Spinal cord (tissue), 9 donors: ENCODE measurements at regions not wholly inside any gene's neighbourhood (a gene's known extent, or its start where the extent isn't known, plus 50 kb on each side); places are given as distances from the start of the nearest gene placed in this dataset.

Experiments
- DNase-seq, 6 donors: peaks; one replicate each; pipeline versions ENCODE4 v3.0.0 to v3.0.0-alpha.2; 2013 to 2015; ENCODE audit warnings: low spot score in 6 of 6, low read depth in 4 of 6
- H3K27ac ChIP-seq: one replicate; pipeline ENCODE4 v1.5.1; 2013; ENCODE audit warnings: low read depth, low read length, control low read depth
- H3K27me3 ChIP-seq: one replicate; pipeline ENCODE4 v1.6.1; 2013; ENCODE audit warnings: low read length; ENCODE audit not compliant: control insufficient read depth, insufficient read depth
- H3K36me3 ChIP-seq: one replicate; pipeline ENCODE4 v1.6.1; 2013; ENCODE audit warnings: low read length; ENCODE audit not compliant: control insufficient read depth, insufficient read depth
- H3K4me1 ChIP-seq: one replicate; pipeline ENCODE4 v1.6.1; 2013; ENCODE audit warnings: low read length; ENCODE audit not compliant: control insufficient read depth, insufficient read depth
- H3K4me3 ChIP-seq: one replicate; pipeline ENCODE4 v1.5.1; 2013; ENCODE audit warnings: low read depth, low read length, control low read depth
- H3K9me3 ChIP-seq: one replicate; pipeline ENCODE4 v1.6.1; 2013; ENCODE audit warnings: low read length; ENCODE audit not compliant: control insufficient read depth, insufficient read depth
- WGBS: methylation state at CpG from one replicate; pipeline ENCODE4 v1.1.5; 2013; ENCODE audit warnings: missing lambda C conversion rate; ENCODE audit not compliant: insufficient coverage; 5-methylcytosine and 5-hydroxymethylcytosine counted together
- donor health status: healthy.

DNA sequence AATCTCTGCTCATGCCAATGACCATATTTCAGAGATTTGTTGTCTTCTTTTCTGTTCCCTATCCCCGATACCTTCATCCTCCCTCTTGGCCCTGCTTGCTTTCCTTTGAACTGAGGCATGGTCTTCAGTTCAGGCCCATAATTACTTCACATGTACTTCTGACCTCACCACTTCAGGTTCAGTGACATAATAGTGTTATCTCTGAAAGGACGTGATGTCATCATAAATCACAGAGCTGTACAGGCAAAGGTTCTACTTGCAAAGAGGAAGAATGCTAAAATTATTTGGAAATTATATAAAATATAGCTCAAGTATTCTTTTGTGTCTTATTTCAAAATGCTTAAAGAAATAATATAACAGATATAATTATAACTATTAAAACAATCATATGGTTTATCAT, 230.3 kb upstream of the ESRRG start:
- Histone ChIP-seq H3K36me3 (no peaks in the 10 kb centered on the region), H3K9me3 (no peaks in the 10 kb centered on the region), H3K4me3 (no peak overlapping the region), H3K27ac (no peak overlapping the region), H3K27me3 (no peaks in the 10 kb centered on the region), H3K4me1 (no peaks in the 10 kb centered on the region)
- DNase-seq: no peak
- WGBS: 88% methylated on average over 1 of the region's 2 CpGs

DNA sequence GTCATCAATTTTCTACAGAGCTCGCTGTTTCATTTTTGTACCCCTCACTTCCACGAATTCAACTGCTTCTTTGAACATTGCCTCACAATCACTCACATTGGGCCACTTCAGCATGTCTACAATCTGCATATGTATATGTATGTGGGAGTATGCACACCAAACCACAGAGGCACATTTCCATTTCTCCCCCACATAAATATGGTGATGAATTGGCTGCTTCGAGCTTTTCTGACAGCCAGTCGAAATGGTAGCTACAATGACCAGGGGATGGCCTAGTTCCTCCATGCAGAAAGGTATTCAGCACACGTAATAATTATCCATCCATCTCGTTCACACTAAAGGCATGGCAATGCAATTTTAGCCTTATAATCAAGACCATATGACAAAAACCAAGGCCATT, 229.6 kb upstream of the ESRRG start:
- no peaks in the 10 kb centered on the region for H3K9me3 ChIP-seq
- H3K4me3 ChIP-seq: no peak overlapping the region
- no peaks in the 10 kb centered on the region for H3K36me3 ChIP-seq
- DNase-seq: peak in 1 of 6 donors; percentile 33
- WGBS: 78% methylated on average over 3 of the region's 6 CpGs
- H3K27me3 ChIP-seq: no peaks in the 10 kb centered on the region
- no peaks in the 10 kb centered on the region for H3K4me1 ChIP-seq
- no peak overlapping the region for H3K27ac ChIP-seq

DNA sequence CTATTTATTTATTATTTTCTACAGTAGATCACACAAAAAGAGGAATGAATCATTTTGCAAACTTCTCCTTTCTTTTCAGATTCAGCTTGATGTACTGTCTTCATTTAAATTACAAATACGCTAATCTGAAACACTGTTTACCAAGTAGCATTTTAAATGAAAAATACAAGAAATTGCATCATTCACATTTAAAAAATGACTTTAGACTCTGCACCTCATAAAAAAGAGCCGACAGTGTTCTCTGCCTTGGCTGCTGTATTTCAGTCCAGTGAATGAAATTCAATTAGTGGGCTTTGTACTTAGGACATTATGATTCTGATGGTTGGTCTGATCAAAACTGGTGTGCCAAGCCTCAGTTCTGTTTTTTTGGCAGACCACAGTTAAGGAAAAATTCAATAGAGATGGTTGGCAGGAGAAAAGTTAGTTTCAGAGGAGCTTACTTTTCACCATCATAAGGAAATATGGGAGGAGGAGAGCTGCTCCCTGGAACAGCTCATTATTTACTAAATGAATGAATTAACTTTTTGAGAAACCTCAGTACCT, 222.4 kb upstream of the ESRRG start:
- Histone ChIP-seq H3K27ac (peak overlapping the region; percentile 22), H3K27me3 (no peaks in the 10 kb centered on the region), H3K4me1 (no peaks in the 10 kb centered on the region), H3K9me3 (no peaks in the 10 kb centered on the region), H3K4me3 (no peak overlapping the region), H3K36me3 (no peaks in the 10 kb centered on the region)
- DNase-seq: peak in 2 of 6 donors; percentile 53 to 70
- WGBS: no CpG with 5 or more reads among the region's 2 CpGs

DNA sequence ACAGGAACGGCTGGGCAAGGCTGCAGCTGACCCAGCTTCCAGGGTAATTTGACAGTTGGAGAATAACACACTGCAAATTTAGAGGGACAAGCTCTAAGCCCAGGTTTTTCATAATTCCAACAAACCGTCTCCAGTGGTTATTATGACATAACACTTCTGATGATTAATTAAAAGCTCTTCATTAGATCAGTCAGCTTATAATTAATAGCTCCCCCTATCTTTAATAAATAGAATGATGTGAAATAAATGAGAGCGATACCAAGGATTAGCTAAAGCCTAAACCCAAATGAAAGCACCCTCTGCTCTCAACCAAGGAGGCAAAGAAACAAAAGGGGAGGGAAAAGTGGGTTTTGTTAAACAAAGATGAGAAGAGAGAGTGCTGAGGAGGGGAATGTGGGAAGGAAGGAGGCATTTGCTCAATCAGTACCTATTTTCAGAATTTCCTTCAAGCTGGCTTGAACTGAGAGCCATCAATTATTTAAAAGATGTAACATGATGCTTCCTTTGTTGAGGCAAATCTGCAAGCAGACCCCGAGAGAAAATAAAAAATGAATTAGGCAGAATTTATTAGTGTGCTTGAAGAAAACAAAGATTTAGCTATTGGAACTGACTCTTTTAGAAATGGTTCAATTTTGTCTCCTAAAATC, 221.8 kb upstream of the ESRRG start:
- H3K4me1 ChIP-seq: no peaks in the 10 kb centered on the region
- H3K4me3 ChIP-seq: no peak overlapping the region
- H3K36me3 ChIP-seq: no peaks in the 10 kb centered on the region
- no peaks in the 10 kb centered on the region for H3K27me3 ChIP-seq
- H3K9me3 ChIP-seq: no peaks in the 10 kb centered on the region
- DNase-seq: peak in 1 of 6 donors; percentile 41
- WGBS: 0% methylated on average over 1 of the region's 4 CpGs
- H3K27ac ChIP-seq: peak overlapping the region; percentile 22

DNA sequence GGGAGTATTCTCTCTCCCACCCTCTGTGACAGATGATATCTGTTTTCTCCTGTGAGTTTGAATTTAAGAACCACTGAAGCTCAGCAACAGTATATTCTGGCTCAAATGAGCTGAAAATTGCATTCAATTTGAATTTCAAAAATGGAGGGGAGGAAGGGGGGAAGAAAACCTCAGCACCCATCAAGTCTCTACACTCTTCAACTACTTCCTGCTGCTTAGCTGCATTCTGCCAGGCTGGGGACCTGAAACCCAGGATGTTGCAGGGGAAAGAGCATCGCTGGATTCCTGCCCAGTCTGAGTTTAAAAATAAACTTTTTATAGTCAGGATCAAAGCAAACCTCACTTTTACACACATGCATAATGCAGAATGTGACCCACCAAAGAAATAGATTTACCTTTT, 214.3 kb upstream of the ESRRG start:
- H3K27me3 ChIP-seq: no peaks in the 10 kb centered on the region
- no peak overlapping the region for H3K4me3 ChIP-seq
- no peaks in the 10 kb centered on the region for H3K9me3 ChIP-seq
- no peaks in the 10 kb centered on the region for H3K4me1 ChIP-seq
- no peak overlapping the region for H3K27ac ChIP-seq
- no peaks in the 10 kb centered on the region for H3K36me3 ChIP-seq
- WGBS: no CpG with 5 or more reads among the region's 1 CpG
- DNase-seq: peak in 1 of 6 donors; percentile 10

DNA sequence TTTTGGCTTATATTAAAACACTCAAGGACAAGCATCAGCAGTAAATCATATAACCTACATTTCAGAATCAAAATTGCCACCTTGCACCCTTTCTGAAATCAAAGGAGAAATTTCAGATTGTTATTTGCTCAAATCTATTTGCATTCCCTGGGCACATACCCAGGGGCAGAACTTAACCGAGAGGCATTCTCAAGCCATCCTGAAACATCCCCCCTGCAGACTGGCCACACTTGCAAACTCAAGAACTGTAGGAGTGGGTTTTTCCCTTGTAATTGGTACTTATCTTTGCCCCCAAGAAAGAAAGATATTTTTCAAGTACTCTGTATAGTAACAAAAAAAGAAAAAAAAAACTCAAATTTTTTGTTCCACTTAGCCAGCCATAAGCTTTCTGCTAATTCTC, 213.6 kb upstream of the ESRRG start:
- WGBS: no CpG with 5 or more reads among the region's 1 CpG

DNA sequence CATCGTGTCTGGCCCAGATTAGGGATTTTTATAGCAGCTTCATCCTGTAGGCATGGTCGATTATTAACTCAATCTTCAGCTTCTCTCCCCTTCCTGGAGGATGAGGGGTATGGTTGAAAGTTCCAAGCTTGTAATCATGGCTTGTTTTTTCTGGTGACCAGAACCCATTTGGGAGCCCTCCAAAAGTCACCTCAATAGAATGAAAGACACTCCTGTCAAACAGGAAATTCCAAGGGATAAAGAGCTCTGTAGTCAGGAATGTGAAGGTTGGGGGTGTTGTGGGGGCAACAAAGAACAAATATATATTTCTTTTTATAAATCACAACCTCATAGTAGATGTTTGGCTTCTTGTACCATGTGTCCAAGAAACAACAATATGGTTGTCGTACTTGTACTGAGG, 212.7 kb upstream of the ESRRG start:
- DNase-seq: no peak
- Histone ChIP-seq H3K27me3 (no peaks in the 10 kb centered on the region), H3K4me3 (no peak overlapping the region)

More for the DNA sequence above, 213.6 kb upstream of the ESRRG start:
- H3K36me3 ChIP-seq: no peaks in the 10 kb centered on the region
- H3K9me3 ChIP-seq: no peaks in the 10 kb centered on the region
- no peaks in the 10 kb centered on the region for H3K27me3 ChIP-seq
- H3K4me1 ChIP-seq: no peaks in the 10 kb centered on the region
- no peak overlapping the region for H3K27ac ChIP-seq
- no peak overlapping the region for H3K4me3 ChIP-seq
- no peak for DNase-seq

DNA sequence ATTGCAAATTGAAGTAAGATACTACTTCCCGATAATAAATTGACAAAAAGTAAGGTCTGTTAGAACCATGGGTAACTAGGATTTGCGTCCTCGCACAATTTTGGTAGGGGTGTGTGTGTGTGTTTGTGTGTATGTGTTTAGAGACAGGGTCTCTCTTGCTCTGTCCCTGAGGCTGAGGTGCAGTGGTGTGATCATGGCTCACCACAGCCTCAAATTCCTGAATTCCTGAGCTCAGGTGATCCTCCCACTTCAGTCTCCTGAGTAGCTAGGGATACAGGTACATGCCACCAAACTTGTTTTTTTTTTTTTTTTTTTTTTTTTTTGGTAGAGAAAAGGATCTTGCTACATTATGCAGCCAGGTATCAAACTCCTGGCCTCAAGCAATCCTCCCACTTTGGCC, 209.2 kb upstream of the ESRRG start:
- H3K4me1 ChIP-seq: peaks cover 3% of the 10 kb centered on the region
- WGBS: 100% methylated on average over 2 of the region's 3 CpGs
- H3K27ac ChIP-seq: no peak overlapping the region
- no peaks in the 10 kb centered on the region for H3K36me3 ChIP-seq
- no peaks in the 10 kb centered on the region for H3K27me3 ChIP-seq
- no peak for DNase-seq
- no peaks in the 10 kb centered on the region for H3K9me3 ChIP-seq
- H3K4me3 ChIP-seq: no peak overlapping the region

More for the DNA sequence above, 212.7 kb upstream of the ESRRG start:
- H3K9me3 ChIP-seq: no peaks in the 10 kb centered on the region
- H3K4me1 ChIP-seq: no peaks in the 10 kb centered on the region
- H3K27ac ChIP-seq: no peak overlapping the region
- WGBS: 100% methylated on average over 1 of the region's 3 CpGs
- no peaks in the 10 kb centered on the region for H3K36me3 ChIP-seq

DNA sequence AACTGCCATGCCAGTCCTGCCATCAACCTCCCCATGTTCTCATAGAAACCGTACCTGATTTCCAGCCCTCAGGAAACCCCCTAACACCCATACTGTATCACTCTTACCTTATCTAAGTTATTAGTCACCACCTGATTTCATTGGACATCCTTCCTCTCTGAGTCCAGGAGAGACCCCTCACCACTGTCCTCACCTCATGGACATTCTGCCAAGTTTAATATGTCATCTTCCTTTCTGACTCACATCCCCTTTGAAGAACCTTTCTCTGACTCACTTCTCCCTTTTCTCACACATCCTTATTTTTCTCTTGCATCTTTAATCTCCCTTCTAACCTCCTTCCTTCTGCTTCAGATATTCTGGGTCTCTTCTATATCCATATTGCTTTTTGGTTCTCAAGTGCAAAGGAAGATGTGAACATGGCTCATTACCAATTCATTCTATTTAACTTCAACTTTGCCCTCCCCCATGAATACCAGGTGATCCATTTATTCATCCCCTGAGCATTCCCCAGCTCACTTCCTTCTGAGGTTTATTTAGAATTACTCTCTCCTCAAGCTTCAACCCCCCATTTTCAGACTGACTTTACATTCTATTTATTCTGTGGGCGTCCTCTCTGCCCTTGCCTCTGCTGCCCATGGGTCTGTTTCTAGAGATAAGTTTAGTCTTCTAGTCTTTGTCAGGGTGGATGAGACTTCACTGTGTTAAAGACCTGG, 206.8 kb upstream of the ESRRG start:
- no peak for DNase-seq
- Histone ChIP-seq H3K27me3 (no peaks in the 10 kb centered on the region), H3K27ac (no peak overlapping the region), H3K9me3 (no peaks in the 10 kb centered on the region), H3K4me1 (peaks cover 14% of the 10 kb centered on the region), H3K4me3 (no peak overlapping the region), H3K36me3 (no peaks in the 10 kb centered on the region)
- 94% methylated on average over 1 of the region's 2 CpGs for WGBS

DNA sequence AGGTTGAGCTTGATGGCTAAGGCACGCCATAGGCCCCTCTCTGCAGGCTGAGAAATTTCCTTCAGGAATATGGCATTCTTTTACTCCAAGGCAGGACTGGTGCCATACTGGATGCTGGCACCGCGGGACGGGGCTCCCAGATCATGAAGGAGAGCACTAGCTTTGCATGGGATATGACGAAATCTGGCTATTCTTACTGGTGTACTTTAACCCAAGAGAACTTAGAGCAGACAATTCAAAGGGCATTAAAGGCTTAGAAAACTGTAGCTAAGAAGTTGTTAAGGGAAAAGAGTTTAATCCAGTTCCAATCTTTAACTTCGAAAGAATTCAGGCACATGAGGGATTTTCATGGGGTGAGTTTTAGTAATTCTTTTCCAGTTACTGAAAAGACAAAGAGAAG, 204.4 kb upstream of the ESRRG start:
- H3K36me3 ChIP-seq: no peaks in the 10 kb centered on the region
- 91% methylated on average over 4 of the region's 6 CpGs for WGBS
- DNase-seq: no peak

More for the DNA sequence above, 204.4 kb upstream of the ESRRG start:
- Histone ChIP-seq H3K27ac (peak overlapping the region; percentile 29), H3K4me1 (peaks cover 16% of the 10 kb centered on the region), H3K27me3 (no peaks in the 10 kb centered on the region), H3K4me3 (no peak overlapping the region), H3K9me3 (no peaks in the 10 kb centered on the region)
